ENCODE measurements at regions not wholly inside any gene's neighbourhood (a gene's known extent, or its start where the extent isn't known, plus 50 kb on each side); places are given as distances from the start of the nearest gene placed in this dataset.

DNA sequence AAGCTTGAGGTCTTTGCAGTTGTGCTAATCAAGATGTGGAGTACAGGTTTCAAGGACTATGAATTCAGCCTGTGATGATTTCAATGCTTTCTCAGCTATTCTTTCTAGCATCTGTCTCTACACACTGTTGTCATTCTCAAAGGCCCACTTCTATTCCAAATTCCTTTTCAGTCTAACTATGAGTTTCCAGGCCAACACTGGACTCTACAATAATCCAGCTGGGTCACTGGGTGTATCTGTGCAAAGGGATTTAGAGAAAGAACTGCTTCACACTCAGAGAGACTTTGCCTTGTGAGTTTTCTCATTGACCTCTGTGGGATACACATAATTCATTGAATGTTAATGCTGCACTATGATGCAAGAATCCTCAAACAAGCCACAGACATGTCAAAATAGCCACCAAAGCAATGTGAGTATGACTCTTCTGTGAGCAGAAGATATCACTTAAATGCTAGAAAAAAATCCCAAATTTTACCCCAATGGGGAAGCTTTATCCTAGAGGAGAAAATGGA is 171.8 kb upstream of the CLNK start:
- Histone ChIP-seq H3K4me3 (ENCODE audit: low read length in 3 of 3) (no peak overlapping the region), H3K27ac (ENCODE audit: low read depth in 2 of 2, low read length in 2 of 2) (no peak overlapping the region), H3K9me3 (ENCODE audit: control insufficient read depth in 2 of 3, insufficient read depth in 1 of 3, low read length in 3 of 3) (no peaks in the 10 kb centered on the region), H3K9ac (ENCODE audit: low read length in 3 of 3) (no peak overlapping the region), H3K27me3 (ENCODE audit: control insufficient read depth, insufficient read depth, low read length) (no peaks in the 10 kb centered on the region), H3K4me1 (ENCODE audit: control insufficient read depth in 2 of 3, insufficient read depth in 2 of 3, low read depth in 1 of 3, low read length in 3 of 3) (no peaks in the 10 kb centered on the region), H3K36me3 (ENCODE audit: control insufficient read depth in 2 of 3, insufficient read depth in 3 of 3, low read length in 3 of 3) (no peaks in the 10 kb centered on the region)
- no peak for TF ChIP-seq CTCF (IDR thresholded peaks at IDR 0.05; ENCODE audit: borderline replicate concordance, extremely low read depth, insufficient read depth)
- FAIRE-seq (no peak), DNase-seq (no peak)
- intact Hi-C loops (cut with DNase I) = no loop called here

- Histone ChIP-seq H3K36me3 (ENCODE audit: control insufficient read depth in 2 of 3, insufficient read depth in 3 of 3, low read length in 3 of 3) (no peaks in the 10 kb centered on the region), H3K27ac (ENCODE audit: low read depth in 2 of 2, low read length in 2 of 2) (no peak overlapping the region), H3K4me3 (ENCODE audit: low read length in 3 of 3) (no peak overlapping the region), H3K9ac (ENCODE audit: low read length in 3 of 3) (no peak overlapping the region), H3K9me3 (ENCODE audit: control insufficient read depth in 2 of 3, insufficient read depth in 1 of 3, low read length in 3 of 3) (no peaks in the 10 kb centered on the region), H3K27me3 (ENCODE audit: control insufficient read depth, insufficient read depth, low read length) (no peaks in the 10 kb centered on the region), H3K4me1 (ENCODE audit: control insufficient read depth in 2 of 3, insufficient read depth in 2 of 3, low read depth in 1 of 3, low read length in 3 of 3) (no peaks in the 10 kb centered on the region)
- DNase-seq (no peak), FAIRE-seq (no peak)
- intact Hi-C loops (cut with DNase I) = no loop called here
- no peak for TF ChIP-seq CTCF (IDR thresholded peaks at IDR 0.05; ENCODE audit: borderline replicate concordance, extremely low read depth, insufficient read depth)
Measured at GRCh38 chr4:10853196-10853595, 168.6 kb upstream of the CLNK start.

DNA sequence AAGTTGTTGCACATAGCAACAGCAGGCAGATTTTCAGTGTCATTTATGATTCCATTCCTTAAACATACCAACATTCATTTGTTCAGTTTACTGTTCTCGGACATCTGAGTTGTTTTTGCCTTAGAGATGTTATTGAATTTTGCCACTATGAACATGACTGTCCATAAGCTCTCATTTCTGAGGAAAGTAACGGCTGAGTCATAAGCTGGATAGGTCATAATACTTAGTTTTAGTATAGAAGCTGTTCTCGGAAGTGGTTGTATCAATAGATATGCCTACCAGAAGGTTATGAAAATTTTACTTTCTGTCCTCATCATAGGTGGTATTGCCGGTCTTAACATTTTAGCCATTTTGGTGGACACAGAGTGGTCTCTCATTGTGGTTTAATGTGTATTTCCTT is 157.1 kb upstream of the CLNK start:
- H3K9me3 ChIP-seq (ENCODE audit: control insufficient read depth in 2 of 3, insufficient read depth in 1 of 3, low read length in 3 of 3) = no peaks in the 10 kb centered on the region
- no peak overlapping the region for H3K27ac ChIP-seq (ENCODE audit: low read depth in 2 of 2, low read length in 2 of 2)
- DNase-seq = no peak
- intact Hi-C loops (cut with DNase I) = no loop called here
- H3K9ac ChIP-seq (ENCODE audit: low read length in 3 of 3) = no peak overlapping the region
- no peak for TF ChIP-seq CTCF (IDR thresholded peaks at IDR 0.05; ENCODE audit: borderline replicate concordance, extremely low read depth, insufficient read depth)
- H3K27me3 ChIP-seq (ENCODE audit: control insufficient read depth, insufficient read depth, low read length) = no peaks in the 10 kb centered on the region
- no peak overlapping the region for H3K4me3 ChIP-seq (ENCODE audit: low read length in 3 of 3)
- H3K36me3 ChIP-seq (ENCODE audit: control insufficient read depth in 2 of 3, insufficient read depth in 3 of 3, low read length in 3 of 3) = no peaks in the 10 kb centered on the region
- FAIRE-seq = no peak
- no peaks in the 10 kb centered on the region for H3K4me1 ChIP-seq (ENCODE audit: control insufficient read depth in 2 of 3, insufficient read depth in 2 of 3, low read depth in 1 of 3, low read length in 3 of 3)

- DNase-seq = no peak
Measured at GRCh38 chr4:10837151-10837550, 152.6 kb upstream of the CLNK start.

More at GRCh38 chr4:10837151-10837550, 152.6 kb upstream of the CLNK start:
- H3K36me3 ChIP-seq (ENCODE audit: control insufficient read depth in 2 of 3, insufficient read depth in 3 of 3, low read length in 3 of 3) = no peaks in the 10 kb centered on the region
- no peak overlapping the region for H3K9ac ChIP-seq (ENCODE audit: low read length in 3 of 3)
- H3K4me1 ChIP-seq (ENCODE audit: control insufficient read depth in 2 of 3, insufficient read depth in 2 of 3, low read depth in 1 of 3, low read length in 3 of 3) = no peaks in the 10 kb centered on the region
- no peak for TF ChIP-seq CTCF (IDR thresholded peaks at IDR 0.05; ENCODE audit: borderline replicate concordance, extremely low read depth, insufficient read depth)
- H3K27ac ChIP-seq (ENCODE audit: low read depth in 2 of 2, low read length in 2 of 2) = no peak overlapping the region
- no peaks in the 10 kb centered on the region for H3K27me3 ChIP-seq (ENCODE audit: control insufficient read depth, insufficient read depth, low read length)
- H3K9me3 ChIP-seq (ENCODE audit: control insufficient read depth in 2 of 3, insufficient read depth in 1 of 3, low read length in 3 of 3) = no peaks in the 10 kb centered on the region
- FAIRE-seq = no peak
- H3K4me3 ChIP-seq (ENCODE audit: low read length in 3 of 3) = no peak overlapping the region
- intact Hi-C loops (cut with DNase I) = no loop called here

All from kidney (tissue), 13 donors.